ENCODE measurements at regions not wholly inside any gene's neighbourhood (a gene's known extent, or its start where the extent isn't known, plus 50 kb on each side); places are given as distances from the start of the nearest gene placed in this dataset.

DNA sequence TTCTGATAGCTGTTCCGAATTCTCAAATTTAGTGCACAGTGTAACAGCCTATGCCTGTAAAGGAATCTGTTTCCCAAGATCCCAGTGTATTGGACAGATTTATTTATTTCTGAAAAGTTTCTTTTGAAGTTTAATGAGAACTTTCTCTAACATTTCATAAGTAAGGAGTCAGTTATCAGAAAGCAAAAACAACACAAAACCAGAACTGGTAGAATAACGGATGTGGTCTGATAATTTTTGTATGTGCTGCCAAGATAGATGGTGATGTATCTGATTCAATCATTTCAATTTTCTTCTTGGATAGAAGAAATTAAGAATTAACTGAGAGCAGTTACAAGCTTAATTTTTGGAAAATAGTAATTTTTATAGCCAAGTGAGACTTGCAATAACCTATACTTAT lies 374.3 kb downstream of the SOCS6 start:
- no peak for TF ChIP-seq CTCF (IDR thresholded peaks at IDR 0.05; ENCODE audit: poor library complexity)
- TF ChIP-seq EZH2 (IDR thresholded peaks at IDR 0.05; ENCODE audit: borderline replicate concordance) = no peak
